HepG2 (cell line): ENCODE measurements at regions not wholly inside any gene's neighbourhood (a gene's known extent, or its start where the extent isn't known, plus 50 kb on each side); places are given as distances from the start of the nearest gene placed in this dataset.

Source experiments
- ATAC-seq: fragments of 200-7000 bp; cut with Tn5 transposase; 3 replicates; pipeline ENCODE4 v1.9.1; 2020; ENCODE audit warnings: mild to moderate bottlenecking, moderate library complexity
- BruUV-seq: library from RNA; stranded (reverse); fragments of 400-500 nt; replicated peaks from 2 replicates; lab custom pipeline; 2021; lab: Mats Ljungman, UMichigan
- CTCF ChIA-PET: fragments of 300-600 bp; formaldehyde crosslinking; extraction: SDS; loops from one replicate; lab custom pipeline; 2021; ENCODE audit warnings: low total read pairs, inconsistent platforms, low intra/inter-chr PET ratio; lab: Yijun Ruan, JAX
- POLR2A ChIA-PET: fragments of 350-600 bp; sonication (Branson Sonifier 250); formaldehyde crosslinking; loops from one replicate; lab custom pipeline; 2020; ENCODE audit warnings: antibody characterized with exemption, inconsistent platforms; lab: Yijun Ruan, JAX
- DNase-seq: peaks from one replicate; pipeline ENCODE4 v3.0.0-alpha.2; 2015; ENCODE audit warnings: low spot score
- FAIRE-seq: peaks from 3 replicates; lab custom pipeline; 2011; peaks lifted over from hg19 to GRCh38; lab: Jason Lieb, UNC
- H2AFZ ChIP-seq: one replicate; pipeline ENCODE4 v1.6.1; 2011; ENCODE audit warnings: low read length, inconsistent platforms
- H3K27ac ChIP-seq: fragments of 300-600 bp; 3 replicates; pipeline ENCODE4 v1.8.0; 2011; ENCODE audit warnings: mixed run types, mild to moderate bottlenecking, mixed read lengths, low read length, inconsistent platforms; ENCODE audit not compliant: insufficient read depth; ENCODE audit errors: extremely low read length
- H3K27me3 ChIP-seq, 2 experiments: fragments of 200-600 bp in 1 of 2; 2 replicates in 1 of 2; 3 replicates in 1 of 2; pipeline versions ENCODE4 v1.6.0 to v1.8.0; 2011; ENCODE audit warnings: low read length in 2 of 2, mild to moderate bottlenecking in 2 of 2, moderate library complexity in 2 of 2, inconsistent platforms in 1 of 2; ENCODE audit not compliant: insufficient read depth in 2 of 2, control insufficient read depth in 1 of 2
- H3K36me3 ChIP-seq, 2 experiments: fragments of 200-600 bp in 1 of 2; replicated peaks in 1 of 2; 2 replicates in 1 of 2; 3 replicates in 1 of 2; pipeline versions ENCODE4 v1.5.1 to v1.8.0; 2011; ENCODE audit warnings: low read length in 2 of 2, inconsistent platforms in 1 of 2; ENCODE audit not compliant: insufficient read depth in 2 of 2, control insufficient read depth in 1 of 2
- H3K4me1 ChIP-seq: 2 replicates; pipeline ENCODE4 v1.5.1; 2012; ENCODE audit warnings: low read length, inconsistent platforms; ENCODE audit not compliant: insufficient read depth
- H3K4me2 ChIP-seq: 2 replicates; pipeline ENCODE4 v1.6.0; 2011; ENCODE audit warnings: low read depth, low read length, inconsistent platforms
- H3K4me3 ChIP-seq, 3 experiments: fragments of 200-600 bp in 1 of 3; sonication (generic), shearing (Covaris generic) in 1 of 3; replicated peaks in 1 of 3; 2 replicates each; pipeline ENCODE4 v1.5.1; 2011 to 2016; ENCODE audit warnings: low read length in 3 of 3, inconsistent platforms in 2 of 3, low read depth in 2 of 3, mild to moderate bottlenecking in 2 of 3, control low read depth in 1 of 3, mixed read lengths in 1 of 3; ENCODE audit not compliant: insufficient read depth in 1 of 3
- H3K79me2 ChIP-seq: one replicate; pipeline ENCODE4 v1.6.1; 2011; ENCODE audit warnings: low read length, inconsistent platforms; ENCODE audit not compliant: insufficient read depth
- H3K9ac ChIP-seq: 2 replicates; pipeline ENCODE4 v1.6.0; 2011; ENCODE audit warnings: mild to moderate bottlenecking, low read depth, low read length, inconsistent platforms; ENCODE audit not compliant: insufficient read depth
- H3K9me3 ChIP-seq: 2 replicates; pipeline ENCODE4 v1.5.1; 2012; ENCODE audit warnings: mild to moderate bottlenecking, low read length
- H4K20me1 ChIP-seq: 2 replicates; pipeline ENCODE4 v1.6.0; 2011; ENCODE audit warnings: inconsistent platforms, mild to moderate bottlenecking, low read length, moderate library complexity; ENCODE audit not compliant: insufficient read depth
- AGO1 ChIP-seq: fragments of 200-400 bp; formaldehyde crosslinking; IDR thresholded peaks from 2 replicates; pipeline ENCODE4 v1.6.1; 2017; ENCODE audit warnings: mild to moderate bottlenecking, low read depth, low read length, moderate library complexity; ENCODE audit not compliant: poor library complexity, severe bottlenecking
- CEBPB ChIP-seq: IDR thresholded peaks from 2 replicates; pipeline ENCODE4 v1.6.1; 2011; ENCODE audit warnings: low read depth, low read length, improper control_type of control experiment, borderline replicate concordance
- EP300 ChIP-seq, 3 experiments: sonication (generic) in 1 of 3; formaldehyde crosslinking in 1 of 3; IDR thresholded peaks; 2 replicates each; pipeline versions ENCODE4 v1.5.1 to v1.6.1; 2011 to 2020; ENCODE audit warnings: low read depth in 2 of 3, low read length in 2 of 3, borderline replicate concordance in 1 of 3, improper control_type of control experiment in 1 of 3, mild to moderate bottlenecking in 1 of 3, missing genetic modification reagents in 1 of 3, moderate library complexity in 1 of 3
- GATA4 ChIP-seq: sonication (generic); IDR thresholded peaks from 2 replicates; pipeline ENCODE4 v1.6.1; 2016; ENCODE audit warnings: antibody characterized with exemption, low read depth, borderline replicate concordance
- LBX2 ChIP-seq: sonication (generic); formaldehyde crosslinking; IDR thresholded peaks from 2 replicates; pipeline ENCODE4 v1.5.0; 2020; ENCODE audit warnings: missing genetic modification reagents, mild to moderate bottlenecking, borderline replicate concordance
- MZF1 ChIP-seq: sonication (generic); formaldehyde crosslinking; IDR thresholded peaks from 2 replicates; pipeline ENCODE4 v1.8.1; 2023; ENCODE audit warnings: mild to moderate bottlenecking, missing genetic modification reagents, borderline replicate concordance
- NFIC ChIP-seq: IDR thresholded peaks from 2 replicates; pipeline ENCODE4 v1.6.1; 2012; ENCODE audit warnings: mild to moderate bottlenecking, low read length, inconsistent platforms
- NPAS2 ChIP-seq: sonication (generic); formaldehyde crosslinking; IDR thresholded peaks from 2 replicates; pipeline ENCODE4 v1.8.0; 2022; ENCODE audit warnings: mild to moderate bottlenecking, missing genetic modification reagents, borderline replicate concordance
- NR2F2 ChIP-seq: IDR thresholded peaks from 2 replicates; pipeline ENCODE4 v1.6.1; 2012; ENCODE audit warnings: low read depth, inconsistent platforms, borderline replicate concordance
- ONECUT2 ChIP-seq: sonication (generic); formaldehyde crosslinking; IDR thresholded peaks from 2 replicates; pipeline ENCODE4 v1.4.0; 2020; ENCODE audit warnings: missing genetic modification reagents
- SKIL ChIP-seq: sonication (generic); formaldehyde crosslinking; IDR thresholded peaks from 2 replicates; pipeline ENCODE4 v1.8.0; 2022; ENCODE audit warnings: missing genetic modification reagents, mild to moderate bottlenecking, moderate library complexity, borderline replicate concordance
- ZBTB1 ChIP-seq: sonication (generic); formaldehyde crosslinking; IDR thresholded peaks from 2 replicates; pipeline ENCODE4 v1.4.0; 2020; ENCODE audit warnings: missing genetic modification reagents, borderline replicate concordance
- ZBTB7B ChIP-seq: sonication (generic); formaldehyde crosslinking; IDR thresholded peaks from 2 replicates; pipeline ENCODE4 v1.4.0; 2020; ENCODE audit warnings: missing genetic modification reagents
- ZNF562 ChIP-seq: sonication (generic); formaldehyde crosslinking; IDR thresholded peaks from 2 replicates; pipeline ENCODE4 v1.8.0; 2022; ENCODE audit warnings: missing genetic modification reagents, borderline replicate concordance
- ZNF660 ChIP-seq: sonication (generic); formaldehyde crosslinking; IDR thresholded peaks from 2 replicates; pipeline ENCODE4 v1.5.1; 2020; ENCODE audit warnings: mild to moderate bottlenecking, low read depth, missing genetic modification reagents, borderline replicate concordance
- ZNF839 ChIP-seq: sonication (generic); formaldehyde crosslinking; IDR thresholded peaks from 2 replicates; pipeline ENCODE4 v1.4.0; 2020; ENCODE audit warnings: missing genetic modification reagents, mild to moderate bottlenecking, borderline replicate concordance
- WGBS: methylation state at CpG from one replicate; pipeline ENCODE4 v1.1.6; 2017; ENCODE audit warnings: low lambda C conversion rate; 5-methylcytosine and 5-hydroxymethylcytosine counted together
- in situ Hi-C: cut with HindIII; loops from 2 replicates; pipeline ENCODE4 v1.10.0; 2017; ENCODE audit warnings: low pct_unique_long_range_greater_than_20kb; ENCODE audit not compliant: extremely low pct_ligation_motif_present
- intact Hi-C: fragments of 100-400 bp; cut with micrococcal nuclease; formaldehyde crosslinking; loops from one replicate; pipeline ENCODE4 v1.10.0; 2022; ENCODE audit not compliant: unreplicated experiment

- TF ChIP-seq GATA4 (no peak), ZBTB7B (CRISPR knock-in tag) (no peak), ONECUT2 (CRISPR knock-in tag) (no peak), ZBTB1 (no peak), MZF1 (CRISPR knock-in tag) (no peak), NPAS2 (CRISPR knock-in tag) (no peak), LBX2 (CRISPR knock-in tag) (no peak), EP300 (IDR thresholded peaks at IDR 0.05; ENCODE audit: low read depth in 2 of 2, low read length in 2 of 2) (no peak), EP300 (CRISPR knock-in tag; IDR thresholded peaks at IDR 0.05; ENCODE audit: borderline replicate concordance) (no peak), AGO1 (no peak), NR2F2 (no peak), ZNF660 (no peak), SKIL (no peak), ZNF839 (CRISPR knock-in tag) (no peak), NFIC (no peak), CEBPB (no peak), ZNF562 (CRISPR knock-in tag) (no peak)
- TF ChIP-seq, all 625 proteins: peak for 0
- H2AFZ ChIP-seq, result no peak overlapping the region
- CTCF ChIA-PET, result no interaction called here
- in situ Hi-C loops (no loop called here), intact Hi-C loops (no loop called here)
- H3K9ac ChIP-seq, result no peak overlapping the region
- ATAC-seq, result no peak
- no peak overlapping the region for H3K4me2 ChIP-seq
- DNase-seq, result no peak
- no peaks in the 10 kb centered on the region for H3K79me2 ChIP-seq
- H3K27me3 ChIP-seq, result peaks cover 2 to 31% of the 10 kb centered on the region in 2 experiments
- BruUV-seq, result no TSS peak
- H3K4me3 ChIP-seq, result no peak overlapping the region
- H3K27ac ChIP-seq, result no peak overlapping the region
- no peaks in the 10 kb centered on the region for H3K36me3 ChIP-seq
- no peak for FAIRE-seq
- no peaks in the 10 kb centered on the region for H3K4me1 ChIP-seq
- no peaks in the 10 kb centered on the region for H3K9me3 ChIP-seq
- POLR2A ChIA-PET, result no interaction called here
- H4K20me1 ChIP-seq, result no peaks in the 10 kb centered on the region
- WGBS, result 4% methylated on average over 4 of the region's 13 CpGs
Observed at GRCh38 chr1:232372431-232372830, 257.5 kb downstream of the SIPA1L2 start.
